ENCODE measurements at regions not wholly inside any gene's neighbourhood (a gene's known extent, or its start where the extent isn't known, plus 50 kb on each side); places are given as distances from the start of the nearest gene placed in this dataset.

DNA sequence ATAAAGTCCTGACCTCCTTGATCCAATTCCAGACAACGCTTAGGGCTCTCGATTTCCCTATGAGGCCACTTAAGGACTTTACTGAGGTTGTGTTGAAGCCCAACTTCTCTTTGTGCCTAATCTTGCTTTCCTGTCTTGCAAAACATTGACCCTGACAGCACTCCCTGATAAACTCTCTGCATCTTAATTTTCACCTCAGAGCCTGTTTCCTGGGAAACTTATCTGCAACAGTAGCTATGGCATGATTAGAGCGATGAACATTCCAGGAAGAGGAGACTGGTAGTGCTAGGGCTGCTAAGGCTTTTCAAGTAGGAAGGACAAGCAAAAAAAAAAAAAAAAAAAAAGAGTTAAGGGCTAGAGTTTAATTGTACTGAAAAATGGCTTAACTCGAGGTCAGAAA, 118.9 kb downstream of the RGS21 start:
- H3K4me2 ChIP-seq (ENCODE audit: low read length): no peak overlapping the region
- TF ChIP-seq POLR2AphosphoS5 (IDR thresholded peaks at IDR 0.05) (no peak), TAF1 (IDR thresholded peaks at IDR 0.05; ENCODE audit: low read depth) (no peak), MXI1 (conservative IDR thresholded peaks at IDR 0.05; ENCODE audit: poor library complexity, severe bottlenecking) (no peak), REST (IDR thresholded peaks at IDR 0.05; ENCODE audit: borderline replicate concordance) (no peak), SMC3 (conservative IDR thresholded peaks at IDR 0.05; ENCODE audit: poor library complexity) (no peak), EP300 (conservative IDR thresholded peaks at IDR 0.05; ENCODE audit: poor library complexity, severe bottlenecking) (no peak), RAD21 (conservative IDR thresholded peaks at IDR 0.05) (no peak), EZH2 (IDR thresholded peaks at IDR 0.05; ENCODE audit: borderline replicate concordance, insufficient read depth, low read length, poor library complexity, severe bottlenecking) (no peak)
- TF ChIP-seq, protein P1, sequence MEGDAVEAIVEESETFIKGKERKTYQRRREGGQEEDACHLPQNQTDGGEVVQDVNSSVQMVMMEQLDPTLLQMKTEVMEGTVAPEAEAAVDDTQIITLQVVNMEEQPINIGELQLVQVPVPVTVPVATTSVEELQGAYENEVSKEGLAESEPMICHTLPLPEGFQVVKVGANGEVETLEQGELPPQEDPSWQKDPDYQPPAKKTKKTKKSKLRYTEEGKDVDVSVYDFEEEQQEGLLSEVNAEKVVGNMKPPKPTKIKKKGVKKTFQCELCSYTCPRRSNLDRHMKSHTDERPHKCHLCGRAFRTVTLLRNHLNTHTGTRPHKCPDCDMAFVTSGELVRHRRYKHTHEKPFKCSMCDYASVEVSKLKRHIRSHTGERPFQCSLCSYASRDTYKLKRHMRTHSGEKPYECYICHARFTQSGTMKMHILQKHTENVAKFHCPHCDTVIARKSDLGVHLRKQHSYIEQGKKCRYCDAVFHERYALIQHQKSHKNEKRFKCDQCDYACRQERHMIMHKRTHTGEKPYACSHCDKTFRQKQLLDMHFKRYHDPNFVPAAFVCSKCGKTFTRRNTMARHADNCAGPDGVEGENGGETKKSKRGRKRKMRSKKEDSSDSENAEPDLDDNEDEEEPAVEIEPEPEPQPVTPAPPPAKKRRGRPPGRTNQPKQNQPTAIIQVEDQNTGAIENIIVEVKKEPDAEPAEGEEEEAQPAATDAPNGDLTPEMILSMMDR (IDR thresholded peaks at IDR 0.05; ENCODE audit: poor library complexity, severe bottlenecking): no peak
- H3K36me3 ChIP-seq (ENCODE audit: insufficient read depth, low read length): no peaks in the 10 kb centered on the region

GRCh38 chr1:192436441-192437078, 119.8 kb downstream of the RGS21 start:
- no peaks in the 10 kb centered on the region for H3K79me2 ChIP-seq (replicated peaks; ENCODE audit: insufficient read depth, low read length)
- TF ChIP-seq, protein P1 (IDR thresholded peaks at IDR 0.05; ENCODE audit: poor library complexity, severe bottlenecking): no peak
- TF ChIP-seq MXI1 (conservative IDR thresholded peaks at IDR 0.05; ENCODE audit: poor library complexity, severe bottlenecking): no peak
- no peak for TF ChIP-seq POLR2AphosphoS5 (IDR thresholded peaks at IDR 0.05)
- TF ChIP-seq EP300 (conservative IDR thresholded peaks at IDR 0.05; ENCODE audit: poor library complexity, severe bottlenecking): no peak
- TF ChIP-seq REST (IDR thresholded peaks at IDR 0.05; ENCODE audit: borderline replicate concordance): no peak
- no peak for TF ChIP-seq EZH2 (IDR thresholded peaks at IDR 0.05; ENCODE audit: borderline replicate concordance, insufficient read depth, low read length, poor library complexity, severe bottlenecking)
- no peak overlapping the region for H3K4me2 ChIP-seq (ENCODE audit: low read length)
- H4K20me1 ChIP-seq (ENCODE audit: insufficient read depth): no peaks in the 10 kb centered on the region
- H3K9me3 ChIP-seq (ENCODE audit: low read length): no peaks in the 10 kb centered on the region
- H3K27me3 ChIP-seq (ENCODE audit: insufficient read depth, low read depth, low read length): no peaks in the 10 kb centered on the region
- no peaks in the 10 kb centered on the region for H3F3A ChIP-seq (ENCODE audit: insufficient read depth, low read length, poor library complexity, severe bottlenecking)
- no peaks in the 10 kb centered on the region for H3K36me3 ChIP-seq (ENCODE audit: insufficient read depth, low read length)
- no peak overlapping the region for H3K27ac ChIP-seq (ENCODE audit: low read length)
- no peaks in the 10 kb centered on the region for H3K9me2 ChIP-seq (ENCODE audit: insufficient read depth, low read length)
- no peak overlapping the region for H3K9ac ChIP-seq (ENCODE audit: low read length)
- H2AFZ ChIP-seq (ENCODE audit: low read depth, low read length): no peak overlapping the region
- H3K4me3 ChIP-seq (ENCODE audit: low read length): no peak overlapping the region

More for the DNA sequence above, 118.9 kb downstream of the RGS21 start:
- H3K27ac ChIP-seq (ENCODE audit: low read length): no peak overlapping the region
- H3K4me3 ChIP-seq (ENCODE audit: low read length): no peak overlapping the region
- no peaks in the 10 kb centered on the region for H3K27me3 ChIP-seq (ENCODE audit: insufficient read depth, low read depth, low read length)
- H3K9ac ChIP-seq (ENCODE audit: low read length): no peak overlapping the region
- H3K79me2 ChIP-seq (replicated peaks; ENCODE audit: insufficient read depth, low read length): no peaks in the 10 kb centered on the region
- H4K20me1 ChIP-seq (ENCODE audit: insufficient read depth): no peaks in the 10 kb centered on the region
- H3F3A ChIP-seq (ENCODE audit: insufficient read depth, low read length, poor library complexity, severe bottlenecking): no peaks in the 10 kb centered on the region
- H2AFZ ChIP-seq (ENCODE audit: low read depth, low read length): no peak overlapping the region
- H3K9me3 ChIP-seq (ENCODE audit: low read length): peaks cover 3% of the 10 kb centered on the region
- H3K9me2 ChIP-seq (ENCODE audit: insufficient read depth, low read length): no peaks in the 10 kb centered on the region
